Neuron (in vitro differentiated cells): ENCODE measurements at regions not wholly inside any gene's neighbourhood (a gene's known extent, or its start where the extent isn't known, plus 50 kb on each side); places are given as distances from the start of the nearest gene placed in this dataset.
"Not testable (repeated sequence)": the region's sequence is repeated elsewhere in the genome, so short reads cannot be mapped to it uniquely, and the experiment has no call there.

ENCODE experiments used
- H2AFZ ChIP-seq: one replicate; pipeline ENCODE4 v1.6.1; 2013; ENCODE audit warnings: low read depth, mild to moderate bottlenecking, inconsistent platforms, low read length, moderate library complexity
- H3K27me3 ChIP-seq: one replicate; pipeline ENCODE4 v1.6.1; 2013; ENCODE audit warnings: low read length; ENCODE audit not compliant: insufficient read depth
- H3K36me3 ChIP-seq: one replicate; pipeline ENCODE4 v1.6.1; 2013; ENCODE audit warnings: low read length; ENCODE audit not compliant: insufficient read depth
- H3K4me1 ChIP-seq: one replicate; pipeline ENCODE4 v1.6.1; 2013; ENCODE audit warnings: low read length; ENCODE audit not compliant: insufficient read depth
- H3K4me3 ChIP-seq: 2 replicates; pipeline ENCODE4 v1.5.1; 2013; ENCODE audit warnings: mild to moderate bottlenecking, low read length, moderate library complexity
- H3K9me3 ChIP-seq: one replicate; pipeline ENCODE4 v1.6.1; 2013; ENCODE audit warnings: low read length

DNA sequence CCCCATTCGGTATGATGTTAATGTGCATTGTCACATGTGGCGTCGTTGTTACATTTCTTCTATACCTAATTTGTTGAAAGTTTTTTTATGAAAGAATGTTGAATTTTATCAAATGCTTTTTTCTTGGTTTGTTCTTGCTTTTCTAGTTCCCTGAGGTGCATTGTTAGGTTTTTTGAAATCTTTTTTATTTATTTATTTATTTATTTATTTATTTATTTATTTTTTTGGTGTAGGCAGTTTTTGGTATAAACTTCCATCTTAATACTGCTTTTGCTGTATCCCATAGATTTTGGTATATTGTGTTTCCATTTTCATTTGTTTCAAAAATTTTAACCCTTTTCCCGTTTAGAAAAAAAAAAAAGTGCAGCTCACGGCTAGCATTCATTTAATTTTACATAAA is 121.1 kb upstream of the HMGA2 start:
- Histone ChIP-seq H2AFZ (no peak overlapping the region), H3K27me3 (no peaks in the 10 kb centered on the region), H3K36me3 (no peaks in the 10 kb centered on the region), H3K4me1 (no peaks in the 10 kb centered on the region), H3K4me3 (no peak overlapping the region), H3K9me3 (peaks cover 2% of the 10 kb centered on the region)

DNA sequence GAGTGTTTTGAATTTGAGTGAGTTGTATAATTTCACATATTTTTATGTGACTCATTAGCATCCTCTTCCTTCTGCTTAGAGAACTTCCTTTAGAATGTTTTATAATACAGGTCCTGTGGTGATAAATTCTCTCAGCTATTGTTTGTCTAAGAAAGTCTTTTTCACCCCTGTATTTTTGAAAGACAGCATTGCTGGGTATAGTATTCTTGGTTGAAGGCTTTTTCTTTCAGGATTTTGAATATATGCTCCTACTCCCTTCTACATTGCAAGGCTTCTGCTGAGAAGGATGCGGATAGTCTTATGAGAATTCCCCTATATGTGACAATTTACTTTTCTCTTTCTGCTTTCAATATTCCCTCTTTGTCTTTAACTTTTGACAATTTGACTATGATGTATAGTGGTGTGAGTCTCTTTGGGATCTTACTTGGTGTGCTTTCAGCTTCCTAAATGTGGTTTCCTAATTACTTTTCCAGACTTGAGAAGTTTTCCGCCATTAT is 118.9 kb upstream of the HMGA2 start:
- no peak overlapping the region for H2AFZ ChIP-seq
- H3K36me3 ChIP-seq, result no peaks in the 10 kb centered on the region
- H3K9me3 ChIP-seq, result peaks cover 2% of the 10 kb centered on the region
- H3K27me3 ChIP-seq, result no peaks in the 10 kb centered on the region
- no peaks in the 10 kb centered on the region for H3K4me1 ChIP-seq
- H3K4me3 ChIP-seq, result no peak overlapping the region

- Histone ChIP-seq H3K27me3 (no peaks in the 10 kb centered on the region), H2AFZ (no peak overlapping the region), H3K36me3 (no peaks in the 10 kb centered on the region), H3K9me3 (peaks cover 2% of the 10 kb centered on the region), H3K4me3 (no peak overlapping the region), H3K4me1 (no peaks in the 10 kb centered on the region)
These were observed 117.2 kb upstream of the HMGA2 start for GRCh38 chr12:65707051-65707450.

GRCh38 chr12:65712260-65713004 is 111.9 kb upstream of the HMGA2 start:
- Histone ChIP-seq H3K4me3 (no peak overlapping the region), H3K27me3 (no peaks in the 10 kb centered on the region), H2AFZ (no peak overlapping the region)

GRCh38 chr12:65715961-65716360 is 108.3 kb upstream of the HMGA2 start:
- no peaks in the 10 kb centered on the region for H3K9me3 ChIP-seq
- no peaks in the 10 kb centered on the region for H3K27me3 ChIP-seq
- no peak overlapping the region for H3K4me3 ChIP-seq
- no peaks in the 10 kb centered on the region for H3K4me1 ChIP-seq
- no peak overlapping the region for H2AFZ ChIP-seq
- H3K36me3 ChIP-seq, result no peaks in the 10 kb centered on the region

More at GRCh38 chr12:65712260-65713004, 111.9 kb upstream of the HMGA2 start:
- Histone ChIP-seq H3K36me3 (no peaks in the 10 kb centered on the region), H3K4me1 (no peaks in the 10 kb centered on the region), H3K9me3 (no peaks in the 10 kb centered on the region)

DNA sequence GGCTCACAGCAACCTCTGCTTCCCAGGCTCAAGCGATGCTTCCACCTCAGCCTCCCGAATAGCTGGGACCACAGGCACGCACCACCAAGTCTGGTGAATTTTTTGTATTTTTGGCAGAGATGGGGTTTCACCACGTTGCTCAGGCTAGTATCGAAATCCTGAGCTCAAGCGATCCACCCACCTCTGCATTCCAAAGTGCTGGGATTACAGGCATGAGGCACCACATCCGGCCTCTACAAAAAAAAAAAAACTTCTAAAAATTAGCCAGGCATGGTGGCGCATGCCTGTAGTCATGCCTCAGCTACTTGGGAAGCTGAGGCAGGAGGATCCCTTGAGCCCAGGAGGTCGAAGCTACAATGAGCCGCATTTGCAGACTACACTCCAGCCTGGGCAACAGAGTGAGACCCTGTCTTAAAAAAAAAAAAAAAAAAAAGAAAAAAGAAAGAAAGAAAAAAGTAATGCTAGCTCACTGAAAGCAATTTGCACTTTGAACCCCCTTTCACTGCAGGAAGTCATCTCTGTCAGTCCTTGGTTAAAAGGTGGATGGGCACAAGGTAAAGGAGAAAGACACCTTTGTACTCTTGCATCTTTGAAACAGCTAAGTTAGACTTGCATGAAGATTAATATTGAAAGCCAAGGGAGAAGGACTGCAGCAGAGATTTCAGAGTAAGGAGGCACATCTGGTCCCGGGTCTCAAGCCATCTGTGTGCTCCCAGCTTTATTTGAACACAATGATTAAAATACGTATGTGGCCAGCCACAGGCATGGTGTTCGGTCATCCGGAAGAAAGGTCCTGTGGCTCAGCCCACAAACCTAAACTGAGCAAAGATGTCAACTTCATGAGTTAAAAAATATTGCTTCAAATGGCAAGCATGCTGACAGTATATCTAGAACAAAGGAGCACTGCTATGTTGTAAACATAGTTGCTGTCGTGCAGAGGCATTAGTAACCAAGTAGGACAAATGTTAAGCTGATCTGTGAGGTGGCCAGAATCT is 103.8 kb upstream of the HMGA2 start:
- Histone ChIP-seq H3K9me3 (no peaks in the 10 kb centered on the region), H3K36me3 (no peaks in the 10 kb centered on the region), H3K27me3 (no peaks in the 10 kb centered on the region), H2AFZ (no peak overlapping the region), H3K4me1 (peaks cover 8% of the 10 kb centered on the region), H3K4me3 (no peak overlapping the region)

GRCh38 chr12:65721541-65722190 is 102.6 kb upstream of the HMGA2 start:
- Histone ChIP-seq H3K4me3 (no peak overlapping the region), H3K36me3 (no peaks in the 10 kb centered on the region), H3K4me1 (peaks cover 8% of the 10 kb centered on the region), H3K27me3 (no peaks in the 10 kb centered on the region), H3K9me3 (no peaks in the 10 kb centered on the region), H2AFZ (no peak overlapping the region)

DNA sequence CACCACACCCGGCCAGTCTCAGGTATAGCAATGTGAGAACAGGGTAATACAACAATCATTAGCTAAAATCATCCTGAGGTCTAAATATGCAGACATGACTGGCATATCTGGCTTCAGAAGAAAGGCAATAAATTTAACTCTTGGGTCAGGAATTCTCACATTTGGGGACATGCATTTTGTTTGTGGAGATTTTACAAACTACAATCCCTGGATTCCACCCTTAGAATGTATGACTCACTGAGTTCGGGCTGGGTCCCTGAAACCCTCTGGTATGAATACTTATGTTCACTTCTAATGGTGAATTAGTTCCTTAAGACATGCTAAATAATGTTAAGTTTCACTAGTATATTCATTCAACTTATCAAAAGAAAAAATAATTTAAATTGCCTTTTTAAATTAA is 98.9 kb upstream of the HMGA2 start:
- Histone ChIP-seq H3K27me3 (peaks cover 3% of the 10 kb centered on the region), H3K9me3 (no peaks in the 10 kb centered on the region), H3K36me3 (no peaks in the 10 kb centered on the region), H2AFZ (no peak overlapping the region), H3K4me1 (peaks cover 22% of the 10 kb centered on the region), H3K4me3 (no peak overlapping the region)

- Histone ChIP-seq H3K36me3 (no peaks in the 10 kb centered on the region), H3K4me3 (peak overlapping the region; percentile 41), H3K4me1 (peaks cover 14% of the 10 kb centered on the region), H2AFZ (peak overlapping the region; percentile 39), H3K9me3 (no peaks in the 10 kb centered on the region), H3K27me3 (peaks cover 3% of the 10 kb centered on the region)
These were observed 95.8 kb upstream of the HMGA2 start for GRCh38 chr12:65728455-65728847.

DNA sequence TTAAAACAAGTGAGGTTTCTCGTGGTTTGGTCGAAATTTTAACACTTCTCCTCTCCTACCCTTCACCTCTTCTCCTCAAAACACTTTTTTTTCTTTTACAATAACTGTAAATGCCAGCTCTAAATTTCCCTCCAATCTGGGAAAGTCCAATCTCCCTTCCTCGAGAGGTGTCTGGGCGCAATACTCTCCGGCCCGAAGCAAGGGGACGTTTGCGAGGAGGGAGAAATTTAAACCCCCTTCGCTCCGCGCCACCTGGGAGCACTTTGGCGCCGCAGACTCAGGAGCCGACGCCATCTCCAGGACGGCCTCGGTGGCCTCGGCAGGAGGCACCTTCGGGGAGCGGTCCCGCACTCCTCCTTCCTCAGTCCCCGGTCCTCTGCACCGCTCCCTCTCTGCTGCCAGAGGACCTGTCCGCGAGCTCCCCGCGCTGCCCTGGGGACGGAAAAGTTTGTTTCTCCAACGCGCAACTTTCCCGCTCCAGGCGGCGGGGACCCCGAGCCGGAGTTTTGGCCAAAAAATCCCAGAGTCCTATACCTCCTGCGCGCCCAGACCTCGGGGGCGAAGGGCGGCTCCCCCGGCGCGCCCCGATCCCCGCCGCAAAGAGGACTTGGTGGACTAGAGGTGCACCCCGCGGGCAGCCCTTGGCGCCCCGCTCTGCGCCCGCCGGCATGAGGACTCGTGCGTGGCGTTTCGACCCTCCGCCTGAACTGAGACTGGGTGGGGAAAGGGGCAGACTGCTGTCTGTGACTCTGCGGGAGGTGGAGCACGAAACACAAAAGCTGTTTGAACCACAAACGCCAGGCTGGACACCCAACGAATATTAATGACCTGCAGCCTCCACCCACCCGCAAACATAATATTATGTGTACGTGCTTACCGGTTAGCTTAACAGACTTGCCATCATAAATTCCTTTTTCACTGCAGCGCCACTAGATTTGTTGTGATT is 95.2 kb upstream of the HMGA2 start:
- peak overlapping the region; percentile 39 for H2AFZ ChIP-seq

GRCh38 chr12:65731771-65732170 is 92.5 kb upstream of the HMGA2 start:
- Histone ChIP-seq H3K4me3 (no peak overlapping the region), H3K36me3 (no peaks in the 10 kb centered on the region), H3K4me1 (peaks cover 14% of the 10 kb centered on the region), H2AFZ (no peak overlapping the region), H3K9me3 (no peaks in the 10 kb centered on the region), H3K27me3 (peaks cover 3% of the 10 kb centered on the region)

More for the DNA sequence above, 95.2 kb upstream of the HMGA2 start:
- peaks cover 3% of the 10 kb centered on the region for H3K27me3 ChIP-seq
- H3K4me1 ChIP-seq, result peaks cover 14% of the 10 kb centered on the region
- peak overlapping the region; percentile 41 for H3K4me3 ChIP-seq
- H3K9me3 ChIP-seq, result no peaks in the 10 kb centered on the region
- H3K36me3 ChIP-seq, result no peaks in the 10 kb centered on the region

GRCh38 chr12:65733643-65734042 is 90.6 kb upstream of the HMGA2 start:
- not testable (repeated sequence) for H3K4me3 ChIP-seq, H3K27me3 ChIP-seq, H3K9me3 ChIP-seq, H2AFZ ChIP-seq, H3K36me3 ChIP-seq, H3K4me1 ChIP-seq
